ENCODE measurements at regions not wholly inside any gene's neighbourhood (a gene's known extent, or its start where the extent isn't known, plus 50 kb on each side); places are given as distances from the start of the nearest gene placed in this dataset.
A peak's percentile ranks its signal among the peaks of the same experiment; 100 is the strongest.

- Histone ChIP-seq H3K27ac (no peak overlapping the region), H3K4me1 (no peaks in the 10 kb centered on the region), H3K4me3 (no peak overlapping the region), H3K36me3 (no peaks in the 10 kb centered on the region), H3K27me3 (no peaks in the 10 kb centered on the region), H3K9me3 (no peaks in the 10 kb centered on the region)
- DNase-seq, result no peak
- TF ChIP-seq, protein P1, sequence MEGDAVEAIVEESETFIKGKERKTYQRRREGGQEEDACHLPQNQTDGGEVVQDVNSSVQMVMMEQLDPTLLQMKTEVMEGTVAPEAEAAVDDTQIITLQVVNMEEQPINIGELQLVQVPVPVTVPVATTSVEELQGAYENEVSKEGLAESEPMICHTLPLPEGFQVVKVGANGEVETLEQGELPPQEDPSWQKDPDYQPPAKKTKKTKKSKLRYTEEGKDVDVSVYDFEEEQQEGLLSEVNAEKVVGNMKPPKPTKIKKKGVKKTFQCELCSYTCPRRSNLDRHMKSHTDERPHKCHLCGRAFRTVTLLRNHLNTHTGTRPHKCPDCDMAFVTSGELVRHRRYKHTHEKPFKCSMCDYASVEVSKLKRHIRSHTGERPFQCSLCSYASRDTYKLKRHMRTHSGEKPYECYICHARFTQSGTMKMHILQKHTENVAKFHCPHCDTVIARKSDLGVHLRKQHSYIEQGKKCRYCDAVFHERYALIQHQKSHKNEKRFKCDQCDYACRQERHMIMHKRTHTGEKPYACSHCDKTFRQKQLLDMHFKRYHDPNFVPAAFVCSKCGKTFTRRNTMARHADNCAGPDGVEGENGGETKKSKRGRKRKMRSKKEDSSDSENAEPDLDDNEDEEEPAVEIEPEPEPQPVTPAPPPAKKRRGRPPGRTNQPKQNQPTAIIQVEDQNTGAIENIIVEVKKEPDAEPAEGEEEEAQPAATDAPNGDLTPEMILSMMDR (IDR thresholded peaks at IDR 0.05), result no peak
- 51 to 54% methylated on average over 3 of the region's 3 CpGs for WGBS, 2 donors
- FAIRE-seq, result no peak
- intact Hi-C loops (cut with DNase I), result no loop called here
- ATAC-seq, result no peak
These were observed 111.5 kb upstream of the PRICKLE1 start for GRCh38 chr12:42701084-42701483.

DNA sequence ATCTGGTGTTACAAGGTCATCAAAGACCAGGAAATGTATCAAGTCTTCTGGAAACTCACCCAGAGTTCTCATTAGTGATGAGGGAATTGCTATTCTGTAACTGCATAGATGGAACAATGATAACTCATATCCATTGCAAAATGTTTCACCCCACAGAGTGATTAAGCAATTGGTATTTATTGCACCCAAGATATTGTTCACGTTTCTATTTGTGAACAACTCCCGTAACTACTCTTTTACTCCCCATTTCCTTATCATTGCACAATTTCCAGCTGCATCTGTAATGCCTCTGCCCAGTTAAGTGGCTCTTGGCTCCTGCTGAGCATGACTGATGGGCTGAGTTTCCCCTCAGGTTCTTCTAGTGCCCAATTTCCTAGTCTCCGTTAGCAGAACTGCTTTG, 108.7 kb upstream of the PRICKLE1 start:
- no peak for FAIRE-seq
- no peak overlapping the region for H3K4me3 ChIP-seq
- H3K9me3 ChIP-seq, result no peaks in the 10 kb centered on the region
- H3K27ac ChIP-seq, result no peak overlapping the region
- peak in 2 of 4 donors; percentile 53 to 68 for ATAC-seq
- no peaks in the 10 kb centered on the region for H3K4me1 ChIP-seq
- H3K27me3 ChIP-seq, result no peaks in the 10 kb centered on the region
- WGBS, 2 donors, result 52 to 68% methylated on average over 3 of the region's 3 CpGs
- no peak for DNase-seq
- H3K36me3 ChIP-seq, result no peaks in the 10 kb centered on the region
- intact Hi-C loops (cut with DNase I), result no loop called here
- TF ChIP-seq, protein P1 (IDR thresholded peaks at IDR 0.05), result no peak

DNA sequence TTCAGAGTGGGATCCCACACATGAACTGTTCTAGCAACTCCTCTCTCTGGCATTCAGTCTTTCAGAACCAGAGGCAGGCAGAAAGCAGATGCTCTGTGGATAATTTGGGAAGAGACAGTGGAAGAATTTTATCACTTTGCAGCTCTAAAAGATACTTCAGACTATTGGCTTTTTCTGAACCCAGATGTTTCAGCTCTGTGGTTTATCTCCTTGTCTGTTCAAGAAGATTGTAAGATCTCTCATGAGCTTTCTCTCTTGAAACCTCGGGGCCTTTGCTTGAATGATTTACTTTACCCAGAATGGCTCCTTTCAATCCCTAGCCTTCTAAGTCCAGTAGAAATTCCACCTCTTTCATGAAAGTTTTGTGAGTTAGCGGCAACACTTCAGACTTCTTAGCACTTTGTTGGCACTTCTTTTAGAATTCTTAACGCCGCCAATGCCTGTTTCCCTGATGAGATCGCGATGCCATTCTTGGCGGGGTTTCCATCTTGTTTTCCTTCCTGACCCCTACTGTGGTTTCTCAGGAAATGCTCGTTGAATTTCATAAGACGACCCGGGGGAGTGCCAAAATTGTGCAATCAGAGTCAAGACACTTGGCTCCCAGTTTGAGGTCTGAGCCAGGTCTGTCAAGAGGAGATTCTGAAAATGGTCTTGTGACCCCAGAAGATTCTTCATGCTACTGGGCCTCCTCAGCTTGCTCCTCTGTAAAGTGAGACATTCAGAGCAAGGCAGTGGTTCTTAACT, 107.0 kb upstream of the PRICKLE1 start:
- no peak overlapping the region for H3K27ac ChIP-seq
- intact Hi-C loops (cut with DNase I), result no loop called here
- WGBS, 2 donors, result 77 to 78% methylated on average over 10 of the region's 10 CpGs
- peak in 3 of 4 donors; percentile 37 to 44 (median 44) for ATAC-seq
- TF ChIP-seq, protein P1 (IDR thresholded peaks at IDR 0.05), result no peak
- no peaks in the 10 kb centered on the region for H3K36me3 ChIP-seq
- FAIRE-seq, result no peak
- DNase-seq, result peak in 3 of 6 donors; percentile 15 to 34 (median 30)
- no peak overlapping the region for H3K4me3 ChIP-seq
- no peaks in the 10 kb centered on the region for H3K4me1 ChIP-seq
- H3K27me3 ChIP-seq, result peaks cover 0 to 3% (median 0%) of the 10 kb centered on the region in 4 donors
- H3K9me3 ChIP-seq, result no peaks in the 10 kb centered on the region

GRCh38 chr12:42695490-42695995, 106.0 kb upstream of the PRICKLE1 start:
- WGBS, 2 donors, result 82 to 83% methylated on average over 5 of the region's 5 CpGs
- Histone ChIP-seq H3K4me3 (no peak overlapping the region), H3K4me1 (no peaks in the 10 kb centered on the region), H3K27me3 (peaks cover 0 to 6% (median 0%) of the 10 kb centered on the region in 4 donors), H3K27ac (no peak overlapping the region), H3K36me3 (no peaks in the 10 kb centered on the region), H3K9me3 (no peaks in the 10 kb centered on the region)
- TF ChIP-seq, protein P1 (IDR thresholded peaks at IDR 0.05), result no peak
- DNase-seq, result no peak
- no peak for FAIRE-seq
- intact Hi-C loops (cut with DNase I), result no loop called here
- ATAC-seq, result no peak

- intact Hi-C loops (cut with DNase I), result no loop called here
- H3K4me3 ChIP-seq, result no peak overlapping the region
- H3K27ac ChIP-seq, result no peak overlapping the region
- H3K27me3 ChIP-seq, result peaks cover 0 to 6% (median 0%) of the 10 kb centered on the region in 4 donors
- H3K9me3 ChIP-seq, result no peaks in the 10 kb centered on the region
- TF ChIP-seq, protein P1 (IDR thresholded peaks at IDR 0.05), result no peak
- DNase-seq, result no peak
- H3K36me3 ChIP-seq, result no peaks in the 10 kb centered on the region
- FAIRE-seq, result no peak
- no peaks in the 10 kb centered on the region for H3K4me1 ChIP-seq
- ATAC-seq, result no peak
These were observed 103.2 kb upstream of the PRICKLE1 start for GRCh38 chr12:42692749-42693148.
